ENCODE measurements at regions not wholly inside any gene's neighbourhood (a gene's known extent, or its start where the extent isn't known, plus 50 kb on each side); places are given as distances from the start of the nearest gene placed in this dataset.

DNA sequence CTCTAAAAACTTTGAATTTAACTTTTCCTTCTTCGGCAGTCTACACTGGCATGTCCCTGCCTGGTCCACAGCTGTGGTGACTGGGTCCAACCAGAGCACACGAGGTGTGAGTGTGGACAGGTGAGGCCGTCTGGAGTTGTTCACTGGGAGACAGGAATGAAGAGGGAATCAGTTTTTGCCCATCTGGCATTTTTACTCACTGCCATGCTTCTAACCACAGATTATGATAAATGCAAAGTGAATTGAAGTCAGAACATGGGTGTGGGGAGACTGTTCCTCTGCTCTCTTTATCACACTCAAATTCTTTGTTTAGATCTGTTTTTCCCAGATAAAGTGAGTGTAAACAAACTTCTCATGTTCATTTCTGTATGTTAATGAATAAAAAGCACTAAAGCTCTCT, 54.7 kb upstream of the PIEZO2 start:
- H3K36me3 ChIP-seq (ENCODE audit: insufficient read depth, low read length), result no peaks in the 10 kb centered on the region
- no peaks in the 10 kb centered on the region for H3K36me3 Mint-ChIP-seq (ENCODE audit: low read depth)
- CTCF ChIA-PET, result no interaction called here
- no peak overlapping the region for H3K4me3 Mint-ChIP-seq
- H3K27ac Mint-ChIP-seq, result no peak overlapping the region
- no peaks in the 10 kb centered on the region for H3K9me3 Mint-ChIP-seq
- intact Hi-C loops (cut with DNase I, micrococcal nuclease), result no loop called here
- POLR2A ChIA-PET, result no interaction called here
- no peaks in the 10 kb centered on the region for H3K4me1 ChIP-seq (ENCODE audit: insufficient read depth, low read length)
- H3K27me3 ChIP-seq (ENCODE audit: control insufficient read depth in 1 of 2, insufficient read depth in 2 of 2, low read length in 2 of 2), result no peaks in the 10 kb centered on the region
- H3K4me3 ChIP-seq (ENCODE audit: low read length), result no peak overlapping the region
- peaks cover 7% of the 10 kb centered on the region for H3K27me3 Mint-ChIP-seq
- no peaks in the 10 kb centered on the region for H3K4me1 Mint-ChIP-seq (ENCODE audit: low read depth)
- ATAC-seq (ENCODE audit: poor library complexity) (no peak), DNase-seq (no peak)
- no peak overlapping the region for H3K27ac ChIP-seq (ENCODE audit: low read depth in 1 of 2, low read length in 2 of 2)
- TF ChIP-seq, protein P1, sequence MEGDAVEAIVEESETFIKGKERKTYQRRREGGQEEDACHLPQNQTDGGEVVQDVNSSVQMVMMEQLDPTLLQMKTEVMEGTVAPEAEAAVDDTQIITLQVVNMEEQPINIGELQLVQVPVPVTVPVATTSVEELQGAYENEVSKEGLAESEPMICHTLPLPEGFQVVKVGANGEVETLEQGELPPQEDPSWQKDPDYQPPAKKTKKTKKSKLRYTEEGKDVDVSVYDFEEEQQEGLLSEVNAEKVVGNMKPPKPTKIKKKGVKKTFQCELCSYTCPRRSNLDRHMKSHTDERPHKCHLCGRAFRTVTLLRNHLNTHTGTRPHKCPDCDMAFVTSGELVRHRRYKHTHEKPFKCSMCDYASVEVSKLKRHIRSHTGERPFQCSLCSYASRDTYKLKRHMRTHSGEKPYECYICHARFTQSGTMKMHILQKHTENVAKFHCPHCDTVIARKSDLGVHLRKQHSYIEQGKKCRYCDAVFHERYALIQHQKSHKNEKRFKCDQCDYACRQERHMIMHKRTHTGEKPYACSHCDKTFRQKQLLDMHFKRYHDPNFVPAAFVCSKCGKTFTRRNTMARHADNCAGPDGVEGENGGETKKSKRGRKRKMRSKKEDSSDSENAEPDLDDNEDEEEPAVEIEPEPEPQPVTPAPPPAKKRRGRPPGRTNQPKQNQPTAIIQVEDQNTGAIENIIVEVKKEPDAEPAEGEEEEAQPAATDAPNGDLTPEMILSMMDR (IDR thresholded peaks at IDR 0.05), result no peak
- no peaks in the 10 kb centered on the region for H3K9me3 ChIP-seq (ENCODE audit: control insufficient read depth in 1 of 2, insufficient read depth in 1 of 2, low read length in 2 of 2)

DNA sequence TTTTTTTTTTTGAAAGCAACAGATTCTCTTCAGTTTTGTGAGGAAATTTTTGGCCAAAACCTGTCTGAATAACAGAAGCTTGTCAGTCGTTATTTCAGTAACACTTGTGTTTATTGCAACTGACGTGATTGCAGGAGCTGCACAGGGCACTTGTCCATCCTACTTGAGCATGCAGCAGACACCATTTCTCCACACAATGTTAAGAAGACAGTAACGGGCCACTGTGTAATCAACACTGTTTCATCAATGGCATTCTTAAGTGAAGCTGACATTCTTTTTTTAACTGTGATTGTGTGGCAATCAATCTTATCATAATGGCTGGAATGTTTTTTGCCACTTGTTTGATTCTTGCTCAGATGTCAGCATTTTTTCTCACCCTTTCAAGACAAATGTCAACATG, 50.1 kb upstream of the PIEZO2 start:
- CTCF ChIA-PET, result no interaction called here
- no peak overlapping the region for H3K4me3 Mint-ChIP-seq
- TF ChIP-seq, protein P1 (IDR thresholded peaks at IDR 0.05), result no peak

More for the DNA sequence above, 50.1 kb upstream of the PIEZO2 start:
- no peak overlapping the region for H3K27ac Mint-ChIP-seq
- intact Hi-C loops (cut with DNase I, micrococcal nuclease), result no loop called here
- H3K27me3 ChIP-seq (ENCODE audit: control insufficient read depth in 1 of 2, insufficient read depth in 2 of 2, low read length in 2 of 2), result no peaks in the 10 kb centered on the region
- no peaks in the 10 kb centered on the region for H3K36me3 ChIP-seq (ENCODE audit: insufficient read depth, low read length)
- H3K9me3 ChIP-seq (ENCODE audit: control insufficient read depth in 1 of 2, insufficient read depth in 1 of 2, low read length in 2 of 2), result no peaks in the 10 kb centered on the region
- H3K4me3 ChIP-seq (ENCODE audit: low read length), result no peak overlapping the region
- H3K27me3 Mint-ChIP-seq, result no peaks in the 10 kb centered on the region
- POLR2A ChIA-PET, result no interaction called here
- ATAC-seq (ENCODE audit: poor library complexity), result no peak
- no peak overlapping the region for H3K27ac ChIP-seq (ENCODE audit: low read depth in 1 of 2, low read length in 2 of 2)
- DNase-seq, result no peak
- no peaks in the 10 kb centered on the region for H3K4me1 ChIP-seq (ENCODE audit: insufficient read depth, low read length)
- no peaks in the 10 kb centered on the region for H3K36me3 Mint-ChIP-seq (ENCODE audit: low read depth)
- H3K4me1 Mint-ChIP-seq (ENCODE audit: low read depth), result no peaks in the 10 kb centered on the region
- no peaks in the 10 kb centered on the region for H3K9me3 Mint-ChIP-seq
